Loucy (cell line): ENCODE measurements at regions not wholly inside any gene's neighbourhood (a gene's known extent, or its start where the extent isn't known, plus 50 kb on each side); places are given as distances from the start of the nearest gene placed in this dataset.

Experiments
- H2AFZ ChIP-seq: fragments of 200-600 bp; sonication (generic); 2 replicates; pipeline ENCODE4 v1.6.0; 2016; ENCODE audit warnings: antibody characterized with exemption, mild to moderate bottlenecking, low read length, moderate library complexity
- H3F3A ChIP-seq: fragments of 200-600 bp; 2 replicates; pipeline ENCODE4 v1.6.0; 2016; ENCODE audit warnings: antibody characterized with exemption, low read depth, mild to moderate bottlenecking
- H3K27me3 ChIP-seq: fragments of 200-600 bp; sonication (generic); 2 replicates; pipeline ENCODE4 v1.6.1; 2014; ENCODE audit warnings: low read length, mild to moderate bottlenecking; ENCODE audit not compliant: insufficient read depth, poor library complexity, severe bottlenecking
- H3K36me3 ChIP-seq: fragments of 200-600 bp; sonication (generic); 2 replicates; pipeline ENCODE4 v1.6.1; 2016; ENCODE audit warnings: low read length; ENCODE audit not compliant: insufficient read depth
- H3K4me1 ChIP-seq: fragments of 200-600 bp; sonication (generic); 2 replicates; pipeline ENCODE4 v1.5.1; 2014; ENCODE audit warnings: low read length, mild to moderate bottlenecking; ENCODE audit not compliant: insufficient read depth, poor library complexity, severe bottlenecking
- H3K4me2 ChIP-seq: fragments of 200-600 bp; sonication (generic); 2 replicates; pipeline ENCODE4 v1.6.0; 2014; ENCODE audit warnings: antibody characterized with exemption, low read length, low read depth, mild to moderate bottlenecking; ENCODE audit not compliant: poor library complexity, severe bottlenecking
- H3K4me3 ChIP-seq: fragments of 200-600 bp; sonication (generic); 2 replicates; pipeline ENCODE4 v1.5.1; 2014; ENCODE audit warnings: low read length, mild to moderate bottlenecking, mixed read lengths; ENCODE audit not compliant: poor library complexity, severe bottlenecking
- H3K79me2 ChIP-seq: fragments of 200-600 bp; sonication (generic); 2 replicates; pipeline ENCODE4 v1.6.1; 2014; ENCODE audit warnings: low read length; ENCODE audit not compliant: insufficient read depth
- H3K9ac ChIP-seq: fragments of 200-600 bp; sonication (generic); 2 replicates; pipeline ENCODE4 v1.6.0; 2014; ENCODE audit warnings: mild to moderate bottlenecking, low read depth, low read length, moderate library complexity; ENCODE audit not compliant: poor library complexity, severe bottlenecking
- H3K9me2 ChIP-seq: fragments of 200-600 bp; sonication (generic); replicated peaks from 2 replicates; pipeline ENCODE4 v1.6.1; 2016; ENCODE audit warnings: low read depth, low read length, mixed read lengths
- H3K9me3 ChIP-seq: fragments of 200-600 bp; sonication (generic); 2 replicates; pipeline ENCODE4 v1.6.1; 2014; ENCODE audit warnings: mild to moderate bottlenecking, antibody characterized with exemption, low read length, low read depth; ENCODE audit not compliant: insufficient read depth
- H4K20me1 ChIP-seq: fragments of 200-600 bp; sonication (generic); 2 replicates; pipeline ENCODE4 v1.6.0; 2014; ENCODE audit warnings: antibody characterized with exemption, low read length, mild to moderate bottlenecking; ENCODE audit not compliant: insufficient read depth, poor library complexity, severe bottlenecking
- EZH2phosphoT487 ChIP-seq: fragments of 200-600 bp; IDR thresholded peaks from 2 replicates; pipeline ENCODE4 v1.6.1; 2018; ENCODE audit warnings: antibody characterized with exemption, mild to moderate bottlenecking, moderate library complexity, borderline replicate concordance
- TF ChIP-seq, protein P1 (sequence below): fragments of 200-600 bp; sonication (generic); conservative IDR thresholded peaks from 2 replicates; pipeline ENCODE4 v1.5.1; 2014; ENCODE audit warnings: mild to moderate bottlenecking, antibody characterized with exemption, low read length

DNA sequence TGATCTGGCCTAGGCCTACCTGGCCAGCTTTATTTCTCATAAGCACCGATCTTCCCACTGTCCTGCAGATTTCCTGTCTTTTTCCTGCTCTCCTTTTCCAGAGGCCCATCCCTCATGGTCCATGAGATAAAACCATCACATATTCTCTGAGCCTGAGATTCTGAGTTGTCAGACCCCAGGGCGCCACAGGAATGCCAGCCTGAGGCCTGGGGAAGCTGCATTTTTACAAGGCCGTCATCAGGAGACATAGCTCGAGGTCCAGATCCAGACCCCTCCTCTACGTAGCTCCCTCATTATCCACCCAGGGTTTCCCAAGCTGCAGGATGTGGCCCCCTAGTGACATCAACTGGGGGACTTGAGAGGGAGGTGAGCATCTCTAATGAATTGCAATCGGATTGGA, 204.3 kb downstream of the ATPSCKMT start:
- Histone ChIP-seq H3K4me3 (no peak overlapping the region), H3K9me3 (no peaks in the 10 kb centered on the region), H3F3A (no peaks in the 10 kb centered on the region), H3K4me2 (no peak overlapping the region), H3K9me2 (no peaks in the 10 kb centered on the region; the same call in 1 of the 2 replicates), H2AFZ (no peak overlapping the region), H3K36me3 (no peaks in the 10 kb centered on the region), H3K79me2 (no peaks in the 10 kb centered on the region), H3K4me1 (no peaks in the 10 kb centered on the region), H3K9ac (no peak overlapping the region), H4K20me1 (no peaks in the 10 kb centered on the region), H3K27me3 (no peaks in the 10 kb centered on the region)
- TF ChIP-seq, protein P1, sequence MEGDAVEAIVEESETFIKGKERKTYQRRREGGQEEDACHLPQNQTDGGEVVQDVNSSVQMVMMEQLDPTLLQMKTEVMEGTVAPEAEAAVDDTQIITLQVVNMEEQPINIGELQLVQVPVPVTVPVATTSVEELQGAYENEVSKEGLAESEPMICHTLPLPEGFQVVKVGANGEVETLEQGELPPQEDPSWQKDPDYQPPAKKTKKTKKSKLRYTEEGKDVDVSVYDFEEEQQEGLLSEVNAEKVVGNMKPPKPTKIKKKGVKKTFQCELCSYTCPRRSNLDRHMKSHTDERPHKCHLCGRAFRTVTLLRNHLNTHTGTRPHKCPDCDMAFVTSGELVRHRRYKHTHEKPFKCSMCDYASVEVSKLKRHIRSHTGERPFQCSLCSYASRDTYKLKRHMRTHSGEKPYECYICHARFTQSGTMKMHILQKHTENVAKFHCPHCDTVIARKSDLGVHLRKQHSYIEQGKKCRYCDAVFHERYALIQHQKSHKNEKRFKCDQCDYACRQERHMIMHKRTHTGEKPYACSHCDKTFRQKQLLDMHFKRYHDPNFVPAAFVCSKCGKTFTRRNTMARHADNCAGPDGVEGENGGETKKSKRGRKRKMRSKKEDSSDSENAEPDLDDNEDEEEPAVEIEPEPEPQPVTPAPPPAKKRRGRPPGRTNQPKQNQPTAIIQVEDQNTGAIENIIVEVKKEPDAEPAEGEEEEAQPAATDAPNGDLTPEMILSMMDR: no peak
- TF ChIP-seq EZH2phosphoT487: no peak

DNA sequence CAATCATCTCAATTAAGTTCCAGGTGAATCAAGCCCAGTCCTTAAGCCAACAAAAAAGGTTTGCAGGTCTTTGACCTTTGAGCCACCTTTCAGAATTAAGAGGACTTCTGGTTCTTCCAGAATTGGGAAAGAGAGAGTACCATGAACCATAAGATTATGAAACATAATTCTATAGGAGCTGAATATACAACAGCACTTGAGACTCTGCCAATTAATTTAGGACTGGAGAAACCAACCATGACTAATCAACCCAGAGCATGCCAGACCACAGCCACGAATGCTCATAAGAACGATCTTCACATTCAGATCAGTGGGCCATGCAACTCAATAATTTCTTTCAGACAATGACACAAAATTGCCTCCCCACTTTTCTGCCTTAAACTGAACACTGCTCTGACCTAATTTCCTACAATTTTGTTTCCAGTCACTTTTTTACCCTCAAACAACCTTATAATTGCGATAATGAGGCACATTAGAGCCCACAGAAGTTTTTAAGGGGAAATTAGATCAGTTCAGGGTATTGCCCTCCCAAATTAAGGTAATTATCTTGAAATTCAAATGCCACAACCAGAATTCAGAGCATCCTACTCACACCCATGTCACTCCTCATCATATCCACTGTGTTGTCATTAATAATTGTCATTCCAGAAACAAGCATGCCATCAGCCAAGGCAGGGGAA, 213.4 kb downstream of the ATPSCKMT start:
- no peak overlapping the region for H3K9ac ChIP-seq
- no peak overlapping the region for H3K4me3 ChIP-seq
- H3F3A ChIP-seq: no peaks in the 10 kb centered on the region
- no peaks in the 10 kb centered on the region; the same call in 1 of the 2 replicates for H3K9me2 ChIP-seq
- H3K4me1 ChIP-seq: no peaks in the 10 kb centered on the region
- H4K20me1 ChIP-seq: no peaks in the 10 kb centered on the region
- no peak overlapping the region for H2AFZ ChIP-seq
- no peaks in the 10 kb centered on the region for H3K36me3 ChIP-seq
- TF ChIP-seq, protein P1: no peak
- no peak for TF ChIP-seq EZH2phosphoT487
- no peaks in the 10 kb centered on the region for H3K79me2 ChIP-seq
- H3K4me2 ChIP-seq: no peak overlapping the region
- no peaks in the 10 kb centered on the region for H3K27me3 ChIP-seq
- no peaks in the 10 kb centered on the region for H3K9me3 ChIP-seq

GRCh38 chr5:10034001-10034400, 215.7 kb downstream of the ATPSCKMT start:
- Histone ChIP-seq H3K9me2 (no peaks in the 10 kb centered on the region), H3K9ac (no peak overlapping the region), H3K4me2 (no peak overlapping the region), H2AFZ (no peak overlapping the region), H3K27me3 (no peaks in the 10 kb centered on the region), H3K4me1 (no peaks in the 10 kb centered on the region), H3K9me3 (no peaks in the 10 kb centered on the region; the same call in 1 of the 2 replicates), H4K20me1 (no peaks in the 10 kb centered on the region), H3K4me3 (no peak overlapping the region), H3K79me2 (no peaks in the 10 kb centered on the region), H3K36me3 (no peaks in the 10 kb centered on the region), H3F3A (no peaks in the 10 kb centered on the region)
- no peak for TF ChIP-seq EZH2phosphoT487
- TF ChIP-seq, protein P1: no peak
